GM19452 (cell line): ENCODE measurements at regions not wholly inside any gene's neighbourhood (a gene's known extent, or its start where the extent isn't known, plus 50 kb on each side); places are given as distances from the start of the nearest gene placed in this dataset.
"Not testable (repeated sequence)": the region's sequence is repeated elsewhere in the genome, so short reads cannot be mapped to it uniquely, and the experiment has no call there.

Source experiments
- ATAC-seq: cut with Tn5 transposase; IDR thresholded peaks from one replicate; pipeline ENCODE4 v1.9.1; 2021; ENCODE audit not compliant: unreplicated experiment

- ATAC-seq = peak; percentile 82
Observed at GRCh38 chr13:52324831-52325230, 81.1 kb downstream of the THSD1 start.

GRCh38 chr13:52319876-52320275, 86.1 kb downstream of the THSD1 start:
- no peak for ATAC-seq

GRCh38 chr13:52309833-52310232, 96.1 kb downstream of the THSD1 start:
- ATAC-seq = not testable (repeated sequence)

GRCh38 chr13:52306336-52306735, 99.6 kb downstream of the THSD1 start:
- ATAC-seq = not testable (repeated sequence)

- ATAC-seq = not testable (repeated sequence)
Observed at GRCh38 chr13:52303098-52303497, 102.9 kb downstream of the THSD1 start.

GRCh38 chr13:52302688-52303087, 103.3 kb downstream of the THSD1 start:
- ATAC-seq = not testable (repeated sequence)

GRCh38 chr13:52301810-52302400, 104.1 kb downstream of the THSD1 start:
- ATAC-seq = not testable (repeated sequence)

- ATAC-seq = not testable (repeated sequence)
Observed at GRCh38 chr13:52298079-52298661, 107.8 kb downstream of the THSD1 start.

GRCh38 chr13:52288891-52289290, 117.1 kb downstream of the THSD1 start:
- not testable (repeated sequence) for ATAC-seq

GRCh38 chr13:52281387-52281786, 122.0 kb upstream of the NEK3 start:
- not testable (repeated sequence) for ATAC-seq

- ATAC-seq = not testable (repeated sequence)
Observed at GRCh38 chr13:52279408-52279807, 120.0 kb upstream of the NEK3 start.

- ATAC-seq = not testable (repeated sequence)
Observed at GRCh38 chr13:52254299-52254698, 94.9 kb upstream of the NEK3 start.

GRCh38 chr13:52240752-52241151, 81.4 kb upstream of the NEK3 start:
- peak; percentile 91 for ATAC-seq

- peak; percentile 64 for ATAC-seq
Observed at GRCh38 chr13:52235900-52236595, 76.7 kb upstream of the NEK3 start.

GRCh38 chr13:52234928-52235327, 75.5 kb upstream of the NEK3 start:
- not testable (repeated sequence) for ATAC-seq

- ATAC-seq = not testable (repeated sequence)
Observed at GRCh38 chr13:52223063-52223462, 63.7 kb upstream of the NEK3 start.

GRCh38 chr13:52213920-52214319, 54.5 kb upstream of the NEK3 start:
- not testable (repeated sequence) for ATAC-seq

- not testable (repeated sequence) for ATAC-seq
Observed at GRCh38 chr13:52212886-52213285, 53.5 kb upstream of the NEK3 start.

- not testable (repeated sequence) for ATAC-seq
Observed at GRCh38 chr13:52211416-52211776, 52.0 kb upstream of the NEK3 start.

- ATAC-seq = not testable (repeated sequence)
Observed at GRCh38 chr13:52210564-52211415, 51.4 kb upstream of the NEK3 start.
